Eye (tissue), 1 donor: ENCODE measurements at regions not wholly inside any gene's neighbourhood (a gene's known extent, or its start where the extent isn't known, plus 50 kb on each side); places are given as distances from the start of the nearest gene placed in this dataset.
A peak's percentile ranks its signal among the peaks of the same experiment; 100 is the strongest.
"Not testable (repeated sequence)": the region's sequence is repeated elsewhere in the genome, so short reads cannot be mapped to it uniquely, and the experiment has no call there.

Experiments
- DNase-seq: peaks from one replicate; pipeline ENCODE4 v3.0.0-alpha.2; 2015

- not testable (repeated sequence) for DNase-seq
Measured at GRCh38 chr21:28032652-28033051, 960.0 kb downstream of the LTN1 start.

DNA sequence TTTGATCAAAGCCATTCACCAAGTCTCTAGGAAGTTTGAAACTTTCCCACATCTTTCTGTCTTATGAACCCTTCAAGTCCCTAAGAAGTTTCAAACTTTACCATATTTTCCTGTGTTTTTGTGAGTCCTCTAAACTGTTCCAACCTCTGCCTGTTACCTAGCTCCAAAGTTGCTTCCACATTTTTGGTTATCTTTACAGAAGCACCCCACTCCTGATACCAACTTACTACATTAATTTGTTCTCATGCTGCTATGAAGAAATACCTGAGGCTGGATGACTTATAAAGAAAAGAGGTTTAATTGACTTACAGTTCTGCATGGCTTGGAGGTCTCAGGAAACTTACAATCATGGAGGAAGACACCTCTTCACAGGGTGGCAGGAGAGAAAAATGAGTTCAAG is 961.6 kb downstream of the LTN1 start:
- not testable (repeated sequence) for DNase-seq

GRCh38 chr21:28025111-28025510 is 967.6 kb downstream of the LTN1 start:
- no peak for DNase-seq

DNA sequence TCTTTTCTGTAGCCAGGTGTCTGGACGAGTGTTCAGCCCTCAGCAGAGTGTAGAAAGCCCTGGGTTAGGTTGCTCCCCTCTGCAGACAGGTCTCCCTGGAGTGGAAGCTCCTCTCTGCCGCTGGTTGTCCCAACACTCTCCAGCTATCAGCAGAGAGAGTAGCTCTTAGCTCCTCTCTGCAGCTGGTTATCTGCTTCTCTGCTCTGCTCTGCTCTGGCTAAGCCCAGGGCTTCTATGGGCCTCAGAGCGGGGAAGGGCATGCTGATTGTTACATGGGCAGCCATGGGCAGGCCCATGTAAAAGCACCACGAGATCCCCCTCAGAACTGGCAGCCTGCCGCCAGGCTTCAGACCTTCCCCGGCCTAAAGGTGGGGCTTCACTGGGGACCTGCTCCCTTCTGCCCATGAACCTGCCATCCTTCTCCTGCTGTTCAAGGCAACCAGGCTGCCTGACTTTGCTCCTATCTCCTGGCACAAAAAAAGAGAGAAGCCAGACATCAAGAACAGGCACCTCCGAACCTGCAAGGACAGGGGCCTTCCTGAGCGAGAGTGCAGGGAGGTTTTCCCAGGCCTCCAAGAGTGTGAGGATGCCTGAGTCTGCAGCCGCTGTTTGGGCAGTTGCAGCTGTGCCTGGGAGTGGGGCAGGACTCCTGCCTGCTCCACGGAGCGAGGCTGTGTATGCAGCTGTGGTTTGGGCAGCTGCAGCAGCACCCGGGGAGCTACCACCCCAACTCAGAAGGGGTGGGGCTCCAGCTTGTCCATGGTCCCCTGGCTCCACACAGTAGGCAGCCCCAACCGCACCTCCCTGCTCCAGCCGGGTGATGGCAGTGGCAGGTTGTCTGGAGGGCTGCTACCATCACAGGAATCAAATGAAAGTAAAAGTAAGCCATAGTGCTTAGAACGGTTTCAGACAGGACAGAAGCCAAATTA is 973.7 kb downstream of the LTN1 start:
- DNase-seq: no peak

DNA sequence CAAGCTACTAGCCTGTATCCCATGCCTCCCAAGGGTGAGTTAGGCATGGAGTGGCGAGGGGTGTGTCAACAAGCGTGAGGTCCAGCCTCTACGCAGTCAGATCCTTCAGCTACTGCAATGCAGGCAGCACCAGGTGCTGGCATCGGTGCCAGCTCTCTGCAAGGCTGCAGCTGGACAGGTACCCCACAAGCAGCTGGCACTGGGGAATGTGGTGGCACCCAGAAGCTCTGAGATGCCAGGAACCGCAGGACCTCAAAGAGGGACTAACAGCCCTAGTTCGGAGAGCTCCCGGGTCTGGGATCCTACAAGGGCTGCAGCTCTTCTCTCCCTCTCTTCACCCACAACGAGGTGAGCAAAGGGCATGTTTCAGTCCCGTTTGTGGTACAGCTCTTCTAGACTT is 974.5 kb downstream of the LTN1 start:
- DNase-seq: no peak

- DNase-seq: no peak
Measured at GRCh38 chr21:28016571-28016970, 976.1 kb downstream of the LTN1 start.

DNA sequence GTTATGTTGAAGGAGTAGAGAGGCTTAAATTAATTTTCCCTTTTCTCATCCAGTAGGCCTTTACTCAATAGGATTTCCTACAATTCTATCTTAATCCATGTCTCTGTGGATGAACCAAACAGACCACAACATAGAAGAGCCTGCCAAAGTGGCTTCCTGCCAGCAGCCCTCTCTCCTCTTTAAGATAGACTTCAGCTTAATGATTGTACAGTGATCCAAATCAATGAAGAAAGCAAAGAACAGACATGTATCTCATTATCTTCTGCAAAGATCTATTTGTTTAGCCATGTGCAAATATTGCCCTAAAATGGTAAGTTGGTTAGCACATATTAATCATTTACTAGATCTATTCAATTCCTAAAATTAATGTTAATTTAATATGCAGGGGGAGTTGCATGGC is 979.6 kb downstream of the LTN1 start:
- not testable (repeated sequence) for DNase-seq

DNA sequence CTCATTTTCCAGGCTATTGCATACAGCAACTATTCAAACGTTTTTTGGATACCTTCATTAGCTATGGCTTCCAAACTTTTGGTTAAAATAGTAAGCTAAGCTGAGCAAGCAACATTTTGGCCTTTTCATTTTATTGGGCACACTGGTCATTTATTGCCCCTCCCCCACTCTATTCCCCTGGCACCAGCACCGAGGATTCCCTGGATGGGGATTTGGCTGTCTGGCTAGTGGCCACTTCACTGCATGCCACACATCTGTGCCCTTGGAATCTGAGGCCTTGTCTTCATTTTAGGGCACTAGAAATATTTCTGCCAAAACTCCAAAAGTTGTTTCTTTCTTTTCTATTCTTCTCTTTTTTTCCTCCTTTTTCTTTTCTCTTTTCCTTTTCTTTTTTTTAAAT is 980.7 kb downstream of the LTN1 start:
- not testable (repeated sequence) for DNase-seq

GRCh38 chr21:28008245-28008644 is 984.4 kb downstream of the LTN1 start:
- peak; percentile 48 for DNase-seq

DNA sequence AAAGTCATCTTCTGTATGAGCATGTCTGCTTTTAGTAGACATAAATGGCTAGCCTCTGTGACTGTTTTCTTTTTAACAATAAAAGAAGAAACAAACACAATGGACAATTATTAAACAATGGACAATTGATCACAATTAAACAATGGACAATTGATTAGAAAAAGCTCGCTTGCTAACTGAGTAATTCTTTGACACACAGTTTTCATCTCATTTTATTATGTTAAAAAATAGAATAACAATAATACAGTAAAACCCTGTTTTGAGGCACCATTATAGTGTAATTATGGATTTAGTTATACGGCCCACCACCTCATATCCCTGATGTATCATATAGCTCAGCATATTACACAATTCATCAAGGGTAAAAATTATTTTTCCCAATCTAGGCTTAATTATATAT is 989.0 kb downstream of the LTN1 start:
- DNase-seq: not testable (repeated sequence)

- DNase-seq: not testable (repeated sequence)
Measured at GRCh38 chr21:27996906-27997305, 995.8 kb downstream of the LTN1 start.

DNA sequence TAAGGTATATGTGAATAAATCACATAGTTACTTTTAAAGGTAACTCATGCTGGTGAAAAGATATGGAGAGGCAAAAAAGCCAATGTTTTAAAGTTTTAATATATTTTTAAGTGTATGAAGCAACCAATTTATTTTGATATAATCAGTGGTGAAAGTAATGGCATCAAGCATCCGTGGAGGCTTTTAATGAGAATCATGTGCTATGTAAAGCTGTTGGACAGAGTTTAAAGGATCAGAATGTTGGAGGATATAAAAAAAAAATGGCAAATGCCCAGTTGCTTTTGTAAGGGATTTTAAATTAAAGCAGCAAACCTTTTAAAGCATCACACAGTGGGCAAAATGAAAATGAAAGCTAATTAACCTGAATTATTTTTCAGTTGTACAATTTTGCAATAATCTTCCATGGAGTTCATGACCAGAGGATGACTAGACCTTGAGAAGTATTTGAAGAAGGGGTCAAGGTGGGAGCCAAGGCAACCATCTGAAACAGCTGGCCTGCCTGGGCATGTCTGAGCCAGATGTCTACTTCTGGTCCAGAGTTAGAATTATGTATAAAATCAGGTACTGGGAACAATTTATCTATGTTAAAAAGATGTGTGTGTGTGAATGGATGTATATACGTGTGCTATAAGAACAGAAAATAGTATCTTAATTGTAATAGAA is 1007.9 kb downstream of the LTN1 start:
- not testable (repeated sequence) for DNase-seq

- DNase-seq: not testable (repeated sequence)
Measured at GRCh38 chr21:27979446-27979845, 1012.6 kb upstream of the ADAMTS5 start.

- no peak for DNase-seq
Measured at GRCh38 chr21:27975514-27975913, 1008.6 kb upstream of the ADAMTS5 start.

GRCh38 chr21:27974152-27974551 is 1007.3 kb upstream of the ADAMTS5 start:
- DNase-seq: not testable (repeated sequence)

DNA sequence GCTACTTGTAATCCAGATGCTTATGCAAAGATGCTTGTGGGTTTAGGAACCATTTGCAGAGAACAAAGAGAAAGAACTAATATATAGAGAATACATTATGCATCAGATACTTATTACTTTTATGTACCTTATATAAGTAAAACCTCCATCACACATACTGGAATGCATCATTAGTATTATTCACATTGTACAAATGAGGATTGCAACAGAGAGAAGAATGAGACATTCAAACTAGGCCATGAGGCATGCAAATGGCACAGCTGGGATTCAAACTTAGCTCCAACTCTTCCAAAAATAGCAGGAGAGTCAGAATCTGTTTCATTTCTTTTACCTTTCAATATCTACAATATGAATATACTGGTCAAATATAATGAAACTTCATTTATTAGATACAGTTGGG is 1001.4 kb upstream of the ADAMTS5 start:
- DNase-seq: not testable (repeated sequence)

GRCh38 chr21:27954543-27955165 is 987.8 kb upstream of the ADAMTS5 start:
- DNase-seq: peak; percentile 11

GRCh38 chr21:27953340-27954045 is 986.6 kb upstream of the ADAMTS5 start:
- peak; percentile 7 for DNase-seq

- not testable (repeated sequence) for DNase-seq
Measured at GRCh38 chr21:27949093-27949492, 982.2 kb upstream of the ADAMTS5 start.

DNA sequence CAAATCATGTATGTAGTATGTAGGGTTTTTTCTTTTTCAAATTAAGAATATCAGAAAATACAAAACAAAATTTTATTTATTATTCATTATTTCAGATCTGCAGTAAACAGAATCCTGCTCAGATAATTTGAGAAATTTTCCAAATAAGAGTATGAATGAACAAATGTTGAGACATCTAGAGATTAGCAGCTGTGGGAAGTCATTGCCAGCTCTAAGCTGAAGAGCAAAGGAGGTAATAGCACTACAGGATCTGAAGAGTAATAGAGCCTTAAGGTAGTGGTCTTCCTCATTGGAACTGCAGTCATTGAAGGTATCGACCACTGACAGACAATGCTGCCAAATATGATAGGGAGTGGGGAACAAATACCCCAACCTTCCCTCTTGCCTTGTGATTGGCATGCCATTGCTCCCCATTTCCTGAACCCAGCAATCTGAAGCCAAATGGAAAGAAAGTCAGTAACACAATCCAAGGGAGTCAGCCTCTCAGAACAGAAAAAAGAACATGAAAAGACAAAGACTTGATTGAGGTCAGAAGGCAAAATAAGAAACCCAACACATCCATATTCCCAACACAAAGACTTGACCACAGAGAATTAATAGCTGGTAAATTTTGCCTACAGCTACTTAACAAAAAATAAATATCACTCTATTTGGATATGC is 963.4 kb upstream of the ADAMTS5 start:
- DNase-seq: not testable (repeated sequence)

DNA sequence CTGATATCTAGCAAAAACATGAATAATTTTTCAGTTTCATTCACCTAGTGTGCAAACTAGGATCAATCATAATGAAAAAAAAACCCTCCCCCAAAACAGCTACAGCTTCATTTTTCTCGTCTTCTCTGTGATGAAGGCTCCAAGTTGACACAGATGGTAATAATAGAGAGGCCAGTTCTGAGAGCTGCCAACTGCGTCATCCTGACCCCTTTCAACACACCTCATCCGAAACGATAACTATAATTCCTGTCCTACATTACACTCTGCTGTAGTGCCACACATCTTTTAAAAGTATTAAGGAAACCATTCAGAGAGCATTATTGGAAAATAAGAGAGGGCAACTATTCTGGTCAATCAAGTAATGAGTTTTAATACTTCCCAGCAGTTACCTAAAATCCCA is 962.3 kb upstream of the ADAMTS5 start:
- DNase-seq: peak; percentile 10

GRCh38 chr21:27928534-27929115 is 961.7 kb upstream of the ADAMTS5 start:
- DNase-seq: peak; percentile 30
